Suppressor macrophage treated with lipopolysaccharide for 4 hours (primary cell): ENCODE measurements at regions not wholly inside any gene's neighbourhood (a gene's known extent, or its start where the extent isn't known, plus 50 kb on each side); places are given as distances from the start of the nearest gene placed in this dataset.

Experiments used
- DNase-seq: peaks from one replicate; pipeline ENCODE4 v3.0.0-alpha.2; 2020

- DNase-seq, result no peak
Measured at GRCh38 chr2:15845737-15846405, 94.5 kb upstream of the MYCN start.

GRCh38 chr2:15846626-15847025 is 93.7 kb upstream of the MYCN start:
- DNase-seq, result no peak

GRCh38 chr2:15850534-15850933 is 89.8 kb upstream of the MYCN start:
- DNase-seq, result no peak

GRCh38 chr2:15851076-15851693 is 89.2 kb upstream of the MYCN start:
- no peak for DNase-seq

- DNase-seq, result no peak
Measured at GRCh38 chr2:15852811-15853210, 87.5 kb upstream of the MYCN start.

GRCh38 chr2:15853903-15854302 is 86.4 kb upstream of the MYCN start:
- no peak for DNase-seq

GRCh38 chr2:15855766-15856260 is 84.5 kb upstream of the MYCN start:
- no peak for DNase-seq

- DNase-seq, result no peak
Measured at GRCh38 chr2:15856318-15856717, 84.0 kb upstream of the MYCN start.

- no peak for DNase-seq
Measured at GRCh38 chr2:15858466-15858865, 81.9 kb upstream of the MYCN start.

- no peak for DNase-seq
Measured at GRCh38 chr2:15860051-15860663, 80.2 kb upstream of the MYCN start.

GRCh38 chr2:15860760-15861159 is 79.6 kb upstream of the MYCN start:
- DNase-seq, result no peak

- no peak for DNase-seq
Measured at GRCh38 chr2:15861172-15861822, 79.1 kb upstream of the MYCN start.

GRCh38 chr2:15861898-15862297 is 78.5 kb upstream of the MYCN start:
- DNase-seq, result no peak

GRCh38 chr2:15863089-15863488 is 77.3 kb upstream of the MYCN start:
- DNase-seq, result no peak

- no peak for DNase-seq
Measured at GRCh38 chr2:15863494-15864175, 76.7 kb upstream of the MYCN start.

- DNase-seq, result no peak
Measured at GRCh38 chr2:15864176-15864769, 76.1 kb upstream of the MYCN start.

GRCh38 chr2:15865923-15866322 is 74.4 kb upstream of the MYCN start:
- no peak for DNase-seq

GRCh38 chr2:15866563-15867193 is 73.7 kb upstream of the MYCN start:
- DNase-seq, result no peak

GRCh38 chr2:15867194-15868171 is 72.9 kb upstream of the MYCN start:
- DNase-seq, result no peak

GRCh38 chr2:15868186-15868585 is 72.2 kb upstream of the MYCN start:
- DNase-seq, result no peak

- DNase-seq, result no peak
Measured at GRCh38 chr2:15868704-15869103, 71.6 kb upstream of the MYCN start.
